T-helper 2 cell treated with Interferon-gamma antibody and Interleukin-4, amounts not matched to agents 5 μg/mL and 100 μg/mL, for 36 hours (primary cell): ENCODE measurements at regions not wholly inside any gene's neighbourhood (a gene's known extent, or its start where the extent isn't known, plus 50 kb on each side); places are given as distances from the start of the nearest gene placed in this dataset.
"Not testable (repeated sequence)": the region's sequence is repeated elsewhere in the genome, so short reads cannot be mapped to it uniquely, and the experiment has no call there.

Source experiments
- DNase-seq: peaks from one replicate; pipeline ENCODE4 v3.0.0; 2021; ENCODE audit warnings: low spot score
- H3K27ac Mint-ChIP-seq: one replicate; pipeline ENCODE4 v1.8.0; 2021; ENCODE audit warnings: mild to moderate bottlenecking, mixed read lengths
- H3K27me3 Mint-ChIP-seq: one replicate; pipeline ENCODE4 v1.8.0; 2021; ENCODE audit warnings: low read depth, mixed read lengths
- H3K36me3 Mint-ChIP-seq: one replicate; pipeline ENCODE4 v1.8.0; 2021; ENCODE audit warnings: low read depth, mixed read lengths
- H3K4me1 Mint-ChIP-seq: one replicate; pipeline ENCODE4 v1.8.0; 2021; ENCODE audit warnings: low read depth, mixed read lengths
- H3K4me3 Mint-ChIP-seq: one replicate; pipeline ENCODE4 v1.8.0; 2022; ENCODE audit warnings: mild to moderate bottlenecking, moderate library complexity, mixed read lengths
- H3K9me3 Mint-ChIP-seq: one replicate; pipeline ENCODE4 v1.8.0; 2021; ENCODE audit warnings: mixed read lengths

DNA sequence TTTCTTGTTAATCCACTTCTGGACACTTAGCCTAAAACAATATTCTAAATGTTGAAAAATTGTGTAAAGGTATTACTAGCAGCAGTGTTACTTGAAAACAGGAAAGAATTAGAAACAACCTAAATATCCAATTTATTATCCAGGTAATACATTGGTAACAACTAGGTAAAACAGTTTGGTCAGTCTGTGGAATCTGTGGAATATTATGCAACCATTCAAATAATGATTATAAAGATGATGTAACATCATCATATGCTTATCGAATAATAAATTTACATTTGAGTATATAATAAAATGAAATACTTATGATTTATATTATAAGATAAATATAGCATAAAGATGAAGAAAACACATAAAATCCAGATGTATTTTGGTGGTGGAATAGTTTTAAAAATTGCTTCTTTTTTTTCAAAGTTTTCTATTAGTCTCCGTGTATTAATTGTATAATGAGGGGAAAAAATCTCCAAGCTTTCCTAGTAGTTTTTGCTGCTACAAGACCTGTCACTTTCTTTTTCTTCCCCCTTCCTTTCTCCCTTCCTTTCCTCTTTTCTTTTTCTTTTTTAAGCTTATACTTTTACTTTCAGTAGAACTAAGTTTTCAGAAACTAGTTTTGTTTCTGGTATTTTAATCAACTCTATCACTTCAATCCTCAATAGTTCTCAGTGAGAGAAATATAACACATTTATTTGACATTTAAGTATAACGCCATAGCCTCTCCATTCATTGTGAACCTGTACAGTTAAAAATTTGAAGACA is 197.8 kb upstream of the HMCN1 start:
- Mint-ChIP-seq H3K36me3 (peaks cover 3% of the 10 kb centered on the region), H3K4me3 (no peak overlapping the region), H3K9me3 (peaks cover 13% of the 10 kb centered on the region), H3K27me3 (no peaks in the 10 kb centered on the region), H3K27ac (no peak overlapping the region), H3K4me1 (peaks cover 12% of the 10 kb centered on the region)
- no peak for DNase-seq

GRCh38 chr1:185535621-185536020 is 198.6 kb upstream of the HMCN1 start:
- Mint-ChIP-seq H3K27ac (no peak overlapping the region), H3K4me3 (no peak overlapping the region), H3K36me3 (peaks cover 3% of the 10 kb centered on the region), H3K27me3 (no peaks in the 10 kb centered on the region), H3K9me3 (peaks cover 13% of the 10 kb centered on the region), H3K4me1 (peaks cover 12% of the 10 kb centered on the region)
- DNase-seq = no peak

DNA sequence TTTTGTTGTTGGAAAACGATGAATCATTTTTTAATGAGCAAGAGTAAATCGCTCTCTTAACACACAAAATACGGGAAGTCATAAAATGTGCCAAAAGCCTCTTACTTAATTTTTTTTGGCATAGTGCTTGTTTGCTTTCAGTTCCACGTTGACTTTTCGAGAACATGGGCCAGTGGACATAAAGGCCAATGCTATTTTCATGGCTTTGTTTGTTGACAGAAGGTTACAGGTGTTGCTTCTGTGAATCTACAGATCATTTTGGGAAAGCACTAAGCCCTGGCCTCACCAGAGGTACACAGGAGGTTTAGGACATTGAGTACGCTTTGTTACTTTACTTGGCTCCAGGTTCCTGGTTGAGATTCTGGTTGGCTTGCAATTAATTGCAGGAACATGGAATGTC is 199.4 kb upstream of the HMCN1 start:
- H3K9me3 Mint-ChIP-seq = peaks cover 12% of the 10 kb centered on the region
- H3K27ac Mint-ChIP-seq = no peak overlapping the region
- H3K27me3 Mint-ChIP-seq = no peaks in the 10 kb centered on the region
- DNase-seq = no peak
- no peak overlapping the region for H3K4me3 Mint-ChIP-seq
- peaks cover 3% of the 10 kb centered on the region for H3K36me3 Mint-ChIP-seq
- peaks cover 12% of the 10 kb centered on the region for H3K4me1 Mint-ChIP-seq

DNA sequence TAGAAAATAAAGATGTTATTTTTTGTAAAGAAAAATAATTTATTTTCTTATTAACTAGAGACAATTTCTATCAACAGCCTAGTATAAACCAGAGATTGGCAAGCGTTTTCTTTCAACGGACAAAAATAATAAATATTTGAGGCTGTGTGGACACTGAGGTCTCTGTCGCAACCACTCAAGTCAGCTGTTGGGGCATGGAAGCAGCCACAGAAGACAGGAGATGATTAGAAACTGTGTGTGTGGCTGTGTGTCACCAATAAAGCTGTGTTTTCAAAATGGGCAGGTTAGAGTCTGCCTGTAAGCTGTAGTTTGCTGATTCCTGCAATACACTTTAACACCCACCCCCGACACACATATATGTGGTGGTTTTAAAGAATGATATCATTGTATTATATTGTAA is 200.6 kb upstream of the HMCN1 start:
- H3K27me3 Mint-ChIP-seq = no peaks in the 10 kb centered on the region
- peaks cover 7% of the 10 kb centered on the region for H3K4me1 Mint-ChIP-seq
- no peak overlapping the region for H3K4me3 Mint-ChIP-seq
- H3K9me3 Mint-ChIP-seq = peaks cover 2% of the 10 kb centered on the region
- DNase-seq = no peak
- peaks cover 3% of the 10 kb centered on the region for H3K36me3 Mint-ChIP-seq
- no peak overlapping the region for H3K27ac Mint-ChIP-seq

GRCh38 chr1:185532856-185533255 is 201.3 kb upstream of the HMCN1 start:
- Mint-ChIP-seq H3K9me3 (no peaks in the 10 kb centered on the region), H3K27ac (no peak overlapping the region), H3K4me1 (peaks cover 7% of the 10 kb centered on the region), H3K4me3 (no peak overlapping the region), H3K36me3 (peaks cover 3% of the 10 kb centered on the region), H3K27me3 (no peaks in the 10 kb centered on the region)
- DNase-seq = no peak

DNA sequence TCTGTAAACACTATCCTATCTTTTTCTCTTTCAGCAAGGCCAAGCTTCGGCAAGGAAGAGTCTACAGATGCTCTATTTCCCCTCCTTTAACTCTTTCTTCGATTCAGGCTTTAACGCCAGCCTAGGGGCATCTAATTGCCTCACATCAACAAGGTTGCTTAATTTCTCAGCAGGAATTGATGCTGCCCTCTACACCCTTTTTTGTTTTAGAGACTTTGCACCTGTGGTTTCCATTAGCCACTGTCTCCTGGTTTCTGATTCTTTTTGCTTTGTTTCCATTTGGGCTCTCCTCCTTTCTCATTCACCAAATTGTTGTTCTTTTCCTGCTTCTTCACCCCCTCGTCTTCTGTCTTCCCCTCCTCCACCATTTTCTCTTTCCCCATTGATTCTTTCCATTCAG is 202.4 kb upstream of the HMCN1 start:
- Mint-ChIP-seq H3K9me3 (no peaks in the 10 kb centered on the region), H3K27me3 (no peaks in the 10 kb centered on the region), H3K4me3 (no peak overlapping the region), H3K27ac (no peak overlapping the region), H3K4me1 (peaks cover 6% of the 10 kb centered on the region), H3K36me3 (peaks cover 2% of the 10 kb centered on the region)
- DNase-seq = no peak

DNA sequence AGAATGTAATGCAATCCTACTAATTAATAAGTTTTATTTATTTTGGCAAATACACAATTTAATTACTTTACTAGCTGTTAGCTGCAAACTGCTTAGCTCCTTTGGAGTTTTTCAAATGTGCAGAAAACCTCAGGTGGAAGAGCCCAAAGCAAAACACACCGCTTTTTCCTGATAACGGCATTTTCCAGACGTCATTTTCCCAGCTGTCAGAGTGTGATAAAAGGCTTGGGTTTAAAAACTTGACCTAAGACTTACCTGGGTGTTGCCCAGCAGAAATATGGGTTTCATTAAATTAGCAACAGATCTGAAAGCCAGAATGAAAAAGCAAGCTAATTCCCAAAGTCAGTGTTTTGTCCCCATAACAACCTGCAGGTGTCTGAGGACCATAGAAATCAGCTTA is 204.0 kb upstream of the HMCN1 start:
- no peak for DNase-seq
- Mint-ChIP-seq H3K9me3 (no peaks in the 10 kb centered on the region), H3K4me3 (no peak overlapping the region), H3K27ac (no peak overlapping the region), H3K36me3 (peaks cover 1% of the 10 kb centered on the region), H3K4me1 (peaks cover 2% of the 10 kb centered on the region), H3K27me3 (no peaks in the 10 kb centered on the region)

GRCh38 chr1:185529673-185530072 is 204.5 kb upstream of the HMCN1 start:
- Mint-ChIP-seq H3K9me3 (peaks cover under 1% of the 10 kb centered on the region), H3K4me3 (no peak overlapping the region), H3K4me1 (peaks cover 2% of the 10 kb centered on the region), H3K36me3 (peaks cover 2% of the 10 kb centered on the region), H3K27me3 (no peaks in the 10 kb centered on the region), H3K27ac (no peak overlapping the region)
- DNase-seq = no peak

DNA sequence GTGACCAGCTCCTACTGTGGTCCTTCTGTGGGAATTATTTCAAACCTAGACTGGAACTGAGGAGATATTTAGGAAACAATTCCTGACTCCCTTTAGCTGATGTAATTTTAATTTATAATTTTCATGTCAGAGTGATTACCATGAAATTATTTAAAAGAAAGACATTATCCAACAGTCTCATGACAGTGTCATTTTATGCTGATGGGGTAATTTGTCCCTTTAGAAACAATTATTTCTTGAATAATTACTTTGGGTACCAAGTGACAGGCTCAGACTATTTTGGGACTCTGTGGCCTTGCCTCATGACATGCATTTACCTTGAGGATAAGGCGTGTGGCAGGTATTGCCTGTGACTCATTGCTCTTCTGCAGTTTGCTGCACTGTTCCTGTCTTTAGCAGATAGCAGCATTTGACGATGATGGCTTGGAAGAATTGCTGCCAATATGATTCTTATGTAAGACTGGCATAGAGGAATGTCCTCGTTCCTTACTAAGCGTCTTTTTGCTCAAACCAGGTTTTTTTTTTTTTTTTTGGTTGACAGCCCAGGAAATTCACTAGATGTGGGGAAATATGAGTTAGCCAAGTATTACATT is 206.0 kb upstream of the HMCN1 start:
- H3K9me3 Mint-ChIP-seq = peaks cover 7% of the 10 kb centered on the region
- peaks cover 2% of the 10 kb centered on the region for H3K4me1 Mint-ChIP-seq
- H3K27me3 Mint-ChIP-seq = no peaks in the 10 kb centered on the region
- no peak for DNase-seq
- H3K27ac Mint-ChIP-seq = no peak overlapping the region
- peaks cover 4% of the 10 kb centered on the region for H3K36me3 Mint-ChIP-seq
- no peak overlapping the region for H3K4me3 Mint-ChIP-seq

GRCh38 chr1:185526344-185527307 is 207.6 kb upstream of the HMCN1 start:
- Mint-ChIP-seq H3K4me1 (no peaks in the 10 kb centered on the region), H3K36me3 (peaks cover 7% of the 10 kb centered on the region), H3K4me3 (no peak overlapping the region), H3K27ac (no peak overlapping the region), H3K9me3 (peaks cover 14% of the 10 kb centered on the region), H3K27me3 (no peaks in the 10 kb centered on the region)
- no peak for DNase-seq

DNA sequence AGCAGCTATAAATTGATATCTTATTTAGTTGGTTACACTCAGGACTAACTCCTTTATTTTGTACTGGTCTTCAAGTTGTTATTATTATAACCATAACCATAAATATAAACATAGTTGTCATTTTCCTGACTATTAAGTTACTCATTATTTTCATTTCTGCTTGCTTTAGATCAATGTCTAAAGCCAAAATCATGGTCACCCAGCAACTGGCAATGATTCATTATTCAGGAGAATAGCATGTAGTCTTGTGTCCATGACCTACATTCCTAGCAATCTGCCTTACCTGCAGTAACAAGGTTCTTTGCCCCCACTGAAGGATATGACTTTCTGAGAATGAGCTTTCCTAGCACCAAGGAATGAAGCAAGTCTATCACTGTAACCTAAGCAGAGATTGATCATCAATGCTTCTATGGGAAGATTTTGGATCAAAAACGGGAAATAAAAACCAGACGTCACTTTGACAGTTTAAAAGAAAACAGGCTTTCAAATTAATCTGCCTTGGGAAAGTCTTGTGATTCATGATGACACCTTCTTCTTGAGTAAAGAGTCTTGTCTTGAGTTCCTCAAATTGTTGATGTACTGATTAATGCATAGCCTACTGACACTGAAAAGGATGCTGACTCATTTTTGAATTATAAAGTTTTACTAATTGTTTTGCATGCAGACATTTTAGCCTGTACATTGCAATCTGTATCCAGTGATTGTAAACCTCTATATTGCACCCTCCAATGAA is 203.3 kb upstream of the IVNS1ABP start:
- Mint-ChIP-seq H3K36me3 (peaks cover 30% of the 10 kb centered on the region), H3K4me1 (peaks cover 4% of the 10 kb centered on the region), H3K4me3 (no peak overlapping the region), H3K9me3 (peaks cover 55% of the 10 kb centered on the region), H3K27me3 (no peaks in the 10 kb centered on the region), H3K27ac (no peak overlapping the region)
- DNase-seq = no peak

GRCh38 chr1:185517808-185518419 is 200.9 kb upstream of the IVNS1ABP start:
- peaks cover 26% of the 10 kb centered on the region for H3K36me3 Mint-ChIP-seq
- no peaks in the 10 kb centered on the region for H3K27me3 Mint-ChIP-seq
- H3K4me1 Mint-ChIP-seq = peaks cover 6% of the 10 kb centered on the region
- H3K9me3 Mint-ChIP-seq = peaks cover 60% of the 10 kb centered on the region
- no peak overlapping the region for H3K27ac Mint-ChIP-seq
- H3K4me3 Mint-ChIP-seq = no peak overlapping the region
- no peak for DNase-seq

DNA sequence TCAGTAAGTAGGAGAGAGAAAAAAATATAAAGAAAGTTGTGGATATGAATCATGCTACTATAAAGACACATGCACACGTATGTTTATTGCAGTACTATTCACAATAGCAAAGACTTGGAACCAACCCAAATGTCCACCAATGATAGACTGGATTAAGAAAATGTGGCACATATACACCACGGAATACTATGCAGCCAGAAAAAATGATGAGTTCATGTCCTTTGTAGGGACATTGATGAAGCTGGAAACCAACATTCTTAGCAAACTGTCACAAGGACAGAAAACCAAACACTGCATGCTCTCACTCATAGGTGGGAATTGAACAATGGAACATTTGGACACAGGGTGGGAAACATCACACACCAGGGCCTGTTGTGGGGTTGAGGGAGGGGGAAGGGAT is 200.3 kb upstream of the IVNS1ABP start:
- peaks cover 60% of the 10 kb centered on the region for H3K9me3 Mint-ChIP-seq
- not testable (repeated sequence) for H3K4me1 Mint-ChIP-seq, H3K27me3 Mint-ChIP-seq, H3K4me3 Mint-ChIP-seq, H3K27ac Mint-ChIP-seq, DNase-seq
- H3K36me3 Mint-ChIP-seq = peaks cover 26% of the 10 kb centered on the region
